ENCODE measurements at regions not wholly inside any gene's neighbourhood (a gene's known extent, or its start where the extent isn't known, plus 50 kb on each side); places are given as distances from the start of the nearest gene placed in this dataset.
A peak's percentile ranks its signal among the peaks of the same experiment; 100 is the strongest.

DNA sequence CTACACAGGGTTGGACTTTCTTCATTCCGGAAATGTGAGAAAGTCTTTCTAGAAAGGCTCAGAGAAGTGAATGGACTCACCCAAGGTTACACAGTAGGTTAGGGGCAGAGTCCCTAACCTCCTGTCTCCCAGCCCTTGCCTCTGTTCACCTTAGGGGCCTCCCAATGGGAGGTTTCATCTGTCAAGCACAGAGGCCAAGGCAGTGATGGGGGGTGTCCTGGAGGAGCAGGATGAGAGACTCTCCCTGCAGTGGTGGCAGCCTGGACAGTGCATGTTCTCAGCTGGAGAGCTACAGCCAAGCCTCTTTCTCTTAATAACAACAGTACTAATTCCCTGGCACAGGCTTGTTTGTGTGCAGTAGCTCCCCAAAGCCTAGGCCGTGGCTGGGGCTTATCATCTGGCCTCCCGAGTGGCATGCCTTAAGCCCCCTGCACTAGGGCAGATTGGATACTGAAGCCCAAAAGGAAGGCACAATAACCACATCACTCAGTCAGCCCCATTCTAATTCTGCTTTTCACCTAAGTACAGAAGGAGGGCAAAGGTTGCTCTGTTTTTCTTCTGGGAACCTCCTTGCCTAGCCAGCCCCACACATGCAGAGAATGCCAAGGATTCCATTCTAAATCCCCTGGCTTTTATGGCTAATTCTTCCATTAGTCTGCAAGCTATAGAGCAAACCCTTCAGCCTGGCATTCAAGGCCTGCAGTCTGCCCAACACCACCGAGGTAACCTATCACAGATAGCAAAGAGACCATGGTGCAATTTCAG, 50.2 kb upstream of the XPA start:
- DNase-seq, result no peak

DNA sequence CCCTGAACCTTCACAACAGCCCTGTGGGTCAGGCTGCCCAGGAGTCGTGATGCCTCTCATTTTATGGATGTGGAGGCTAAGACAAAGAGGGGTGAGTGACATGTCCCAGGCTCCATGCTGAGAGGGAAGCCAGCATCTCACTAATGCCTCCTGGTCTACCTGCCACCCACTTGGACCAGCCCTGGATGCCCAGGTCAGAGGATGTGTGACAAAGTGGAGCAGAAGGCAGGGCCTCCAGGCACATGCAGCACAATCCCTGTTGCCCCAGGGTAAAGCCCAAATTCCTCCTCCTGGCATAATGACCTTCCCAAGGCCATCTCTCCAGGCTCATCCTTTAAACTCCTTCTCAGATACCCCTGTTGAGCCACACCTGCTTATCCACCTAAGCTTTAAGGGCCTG, 51.4 kb upstream of the XPA start:
- DNase-seq, result no peak

DNA sequence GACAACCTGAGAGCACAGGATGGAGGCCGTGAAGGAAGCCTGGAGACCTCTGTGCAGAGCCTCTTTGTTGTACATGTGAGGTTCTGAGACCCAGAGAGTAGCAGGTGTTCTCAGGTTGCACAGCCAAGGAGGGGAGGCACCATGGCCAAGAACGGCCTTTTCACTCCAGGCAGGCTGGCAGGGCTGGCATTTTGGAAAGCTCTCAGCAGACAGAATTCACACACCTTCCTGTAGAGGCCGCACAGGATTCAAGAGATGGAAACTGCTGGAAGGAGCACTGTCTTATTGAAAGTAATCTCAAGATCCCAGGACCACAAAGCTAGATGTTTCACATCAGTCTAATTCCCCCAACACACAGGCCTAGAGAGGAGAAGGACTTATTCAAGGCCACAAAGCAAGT, 52.8 kb upstream of the XPA start:
- DNase-seq, result no peak

DNA sequence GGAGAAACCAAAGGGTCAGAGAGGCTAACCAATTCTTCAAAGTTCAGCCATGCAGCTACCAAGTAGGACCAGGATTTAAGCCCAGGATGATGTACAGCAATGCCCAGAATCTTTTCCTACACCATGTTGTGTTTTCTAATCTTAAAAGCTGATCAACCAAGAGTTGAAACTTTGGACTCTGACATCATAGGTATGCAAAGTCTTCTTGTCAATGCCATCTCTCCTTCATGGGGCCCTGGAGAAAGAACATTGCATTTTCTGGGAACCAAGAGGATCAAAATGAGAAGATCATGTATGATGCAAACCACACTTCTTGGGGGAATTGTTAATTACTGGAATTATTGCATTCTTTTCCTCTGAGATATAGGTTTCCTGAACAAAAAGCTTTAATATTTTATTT, 54.4 kb upstream of the XPA start:
- no peak for DNase-seq

DNA sequence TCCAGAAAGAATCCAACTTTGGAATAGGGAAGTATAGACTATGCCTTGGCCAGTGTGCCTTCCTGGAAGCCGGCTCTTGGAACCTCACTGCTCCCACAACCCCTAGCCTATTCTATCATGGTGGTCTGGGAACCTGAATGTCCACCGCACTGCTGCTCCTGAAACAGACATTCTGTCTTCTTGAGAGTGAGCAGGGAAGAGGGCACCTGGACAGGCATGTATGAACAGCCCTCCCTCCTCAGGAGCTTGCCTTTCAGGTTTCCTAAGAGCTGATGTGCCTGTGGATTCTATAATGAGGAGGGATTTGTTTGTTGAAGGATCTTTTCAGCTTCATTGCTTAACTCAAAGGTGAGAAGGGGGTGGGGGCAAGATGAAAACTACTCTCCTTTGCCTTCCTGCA, 55.1 kb upstream of the XPA start:
- DNase-seq, result no peak

DNA sequence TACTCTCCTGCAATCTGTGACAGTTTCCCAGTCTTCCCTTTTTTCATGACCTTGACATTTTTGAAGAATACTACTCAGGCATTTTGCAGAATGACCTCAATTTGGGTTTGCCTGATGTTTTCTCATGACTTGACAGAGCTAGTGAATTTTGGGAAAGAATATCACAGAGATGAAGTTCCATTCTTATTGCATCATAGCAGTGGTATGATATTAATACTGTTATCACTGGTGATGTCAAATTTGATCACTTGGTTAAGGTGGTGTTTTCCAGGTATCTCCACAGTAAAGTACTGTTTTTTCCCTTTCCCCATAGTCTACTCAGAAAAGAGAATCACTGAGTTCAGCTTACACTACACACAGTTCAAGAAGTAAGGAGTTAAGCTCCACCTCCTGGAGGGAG, 56.2 kb upstream of the XPA start:
- no peak for DNase-seq

DNA sequence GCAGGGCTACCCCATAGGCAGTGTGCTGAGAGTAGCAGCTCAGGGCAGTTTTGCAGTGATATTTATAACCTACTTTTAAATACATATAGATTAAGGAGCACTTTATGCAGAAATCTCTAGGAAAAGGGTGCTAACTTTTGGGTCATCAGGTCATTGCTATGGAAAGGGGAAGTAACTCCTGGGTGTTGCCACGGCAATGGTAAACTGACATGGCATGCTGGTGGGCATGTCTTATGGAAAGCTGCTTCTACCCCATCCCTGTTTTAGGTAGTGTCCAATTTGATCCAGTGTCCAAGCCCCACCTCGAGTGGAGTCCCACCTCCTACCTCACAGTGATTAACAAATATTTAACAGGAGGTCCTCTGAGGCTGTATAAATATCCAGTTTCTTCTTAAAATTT, 56.8 kb upstream of the XPA start:
- no peak for DNase-seq

DNA sequence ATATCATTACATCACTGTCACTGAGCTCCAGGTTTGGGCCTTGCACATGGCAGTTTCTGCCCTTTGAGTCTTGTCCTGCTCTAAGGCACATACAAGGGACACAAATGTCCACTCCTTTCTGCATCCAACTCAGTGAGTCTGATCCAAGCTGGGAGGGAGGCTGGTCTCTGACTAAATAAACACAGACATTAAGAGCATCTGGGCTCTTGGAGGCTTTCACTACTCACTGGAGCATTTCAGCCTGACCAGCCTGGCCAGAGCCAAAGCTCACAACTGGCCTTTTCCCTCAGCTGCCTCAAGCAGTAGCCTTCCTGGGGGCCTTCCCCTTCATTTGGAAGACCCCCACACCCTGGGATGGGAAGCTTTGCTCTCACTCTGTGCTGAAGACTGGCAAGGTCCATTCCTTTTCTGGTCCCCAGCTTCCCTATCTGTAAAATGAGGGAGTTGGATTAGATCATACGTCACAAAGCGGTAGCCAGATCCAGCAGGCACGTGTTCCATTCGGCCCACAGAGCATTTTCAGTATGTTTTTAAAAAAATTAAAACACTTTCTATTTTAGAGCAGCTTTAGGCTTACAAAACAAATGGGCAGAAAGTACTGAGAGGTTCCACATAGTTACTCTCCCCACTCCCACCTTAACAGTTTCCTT, 58.6 kb upstream of the XPA start:
- no peak for DNase-seq

DNA sequence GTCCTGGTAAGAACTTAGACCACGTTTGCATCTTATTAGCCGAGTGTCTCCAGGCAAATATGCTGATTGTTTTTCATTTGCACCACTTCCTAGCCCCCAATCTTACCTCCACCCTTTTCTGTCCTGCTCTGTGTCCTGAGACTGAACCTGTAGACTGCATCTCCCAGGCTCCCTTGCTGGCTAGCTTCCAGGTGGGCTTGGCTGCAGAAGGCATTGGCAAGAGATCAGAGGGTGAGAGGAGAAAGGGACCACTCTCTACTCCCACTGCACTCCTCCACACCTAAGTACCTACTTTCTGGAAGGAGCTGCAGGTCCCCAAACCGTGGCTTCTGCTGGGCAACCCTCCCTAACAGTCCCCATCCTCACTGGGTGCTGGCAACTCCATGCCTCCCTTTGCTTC, 59.9 kb upstream of the XPA start:
- DNase-seq, result no peak

DNA sequence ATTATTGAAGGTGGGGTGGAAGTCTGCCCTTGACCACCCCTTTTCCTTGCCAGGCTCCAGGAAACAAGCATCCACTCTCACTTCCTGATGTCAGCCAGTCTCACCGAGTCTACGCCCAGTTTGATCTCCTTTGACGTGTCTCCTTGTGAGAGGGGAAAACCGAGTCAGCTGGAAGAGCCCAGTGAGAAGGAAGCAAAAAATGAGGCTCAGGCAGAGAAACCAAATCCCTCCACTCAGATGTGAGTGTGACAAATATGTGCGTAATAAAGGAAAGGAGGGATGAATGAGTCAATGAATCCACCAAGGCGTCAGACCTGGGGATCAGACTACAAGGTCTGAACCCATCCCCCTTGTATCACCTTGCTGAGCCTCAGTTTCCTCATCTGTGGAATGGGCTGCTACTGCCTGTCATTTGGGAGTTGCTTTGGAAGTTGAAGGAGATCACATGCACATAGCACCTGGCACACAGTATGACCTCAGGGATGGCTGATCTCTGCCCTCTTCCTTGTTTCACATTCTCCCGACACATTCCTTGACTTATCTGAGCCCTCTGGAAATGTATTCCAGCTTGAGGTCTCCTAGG, 61.3 kb upstream of the XPA start:
- DNase-seq, result no peak

DNA sequence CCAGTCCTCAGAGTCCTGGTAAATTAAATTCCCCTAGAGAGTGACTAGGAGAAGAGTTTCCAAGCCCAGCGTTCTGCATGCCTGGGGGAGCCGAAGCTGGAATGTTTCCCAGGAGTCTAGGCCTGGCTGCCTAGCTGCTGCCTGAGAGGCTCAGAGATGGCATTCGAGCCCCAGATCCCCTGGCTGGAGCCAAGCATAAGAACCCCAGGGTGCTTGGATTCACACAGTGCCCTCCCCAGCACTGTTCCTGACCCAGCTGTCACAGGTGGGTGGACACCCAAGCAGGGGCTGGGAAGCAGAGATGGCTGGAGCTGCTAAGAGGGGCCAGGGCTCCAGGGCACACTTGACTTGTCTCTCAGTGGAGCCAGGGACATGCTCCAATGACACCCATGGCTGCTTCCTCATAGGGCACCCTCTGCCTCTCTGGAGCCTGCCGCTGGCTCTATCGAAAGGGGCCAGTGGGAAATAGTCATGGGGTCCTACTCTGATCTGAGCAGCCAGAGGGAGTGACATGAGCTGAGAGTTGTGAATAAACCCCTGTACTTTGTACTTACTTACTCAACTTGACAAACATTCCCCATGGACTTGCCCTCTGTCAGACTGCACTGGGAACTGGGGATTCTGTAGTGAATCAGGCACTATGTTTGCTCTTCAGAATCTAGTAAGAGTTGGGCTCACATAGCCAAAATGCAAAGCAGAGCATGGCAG, 62.6 kb upstream of the XPA start:
- peak; percentile 25 for DNase-seq

DNA sequence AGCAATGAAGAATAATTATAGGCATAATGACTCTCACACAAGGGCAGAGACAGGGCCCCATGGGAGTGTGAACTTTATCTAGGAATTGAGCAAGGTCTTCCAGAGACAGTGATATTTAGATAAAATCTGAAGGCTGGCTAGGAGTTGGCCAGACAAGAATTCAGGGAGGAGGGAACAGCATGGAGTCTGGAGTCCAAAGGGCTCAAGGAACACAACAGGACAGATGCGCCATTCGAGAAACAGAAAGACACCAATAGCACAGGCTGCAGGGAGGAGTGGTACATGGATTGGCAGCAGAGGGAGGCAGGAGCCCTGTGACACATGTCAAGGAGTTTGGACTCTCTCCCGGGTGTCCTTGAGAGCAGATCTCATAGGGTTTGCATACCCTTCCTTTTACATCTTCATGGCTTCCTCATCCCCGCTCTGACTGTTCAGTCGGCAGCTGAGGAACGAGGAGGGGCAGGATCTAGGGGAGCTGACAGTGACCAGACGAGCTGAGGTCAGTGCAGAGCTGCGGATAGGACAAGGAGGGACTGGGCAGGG, 64.0 kb upstream of the XPA start:
- DNase-seq, result no peak

DNA sequence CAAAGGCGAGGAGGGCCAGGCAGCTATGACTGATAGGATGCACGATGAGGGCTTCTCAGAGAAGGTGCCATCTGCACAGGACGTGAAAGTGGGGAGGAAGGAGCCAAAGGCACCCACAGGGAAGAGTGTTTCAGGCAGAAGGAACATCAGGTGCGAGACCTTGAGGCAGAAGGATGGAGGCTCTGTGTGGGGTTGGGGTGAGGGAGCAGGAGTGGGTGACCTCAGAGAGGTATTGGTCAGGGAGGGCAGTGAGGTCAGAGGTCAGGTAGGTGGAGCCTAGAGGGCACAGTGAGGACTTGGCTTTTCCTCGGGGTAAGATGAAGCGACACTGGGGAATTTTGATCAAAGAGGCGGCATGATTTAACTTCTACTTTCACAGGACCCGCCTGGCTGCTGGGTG, 64.7 kb upstream of the XPA start:
- no peak for DNase-seq

DNA sequence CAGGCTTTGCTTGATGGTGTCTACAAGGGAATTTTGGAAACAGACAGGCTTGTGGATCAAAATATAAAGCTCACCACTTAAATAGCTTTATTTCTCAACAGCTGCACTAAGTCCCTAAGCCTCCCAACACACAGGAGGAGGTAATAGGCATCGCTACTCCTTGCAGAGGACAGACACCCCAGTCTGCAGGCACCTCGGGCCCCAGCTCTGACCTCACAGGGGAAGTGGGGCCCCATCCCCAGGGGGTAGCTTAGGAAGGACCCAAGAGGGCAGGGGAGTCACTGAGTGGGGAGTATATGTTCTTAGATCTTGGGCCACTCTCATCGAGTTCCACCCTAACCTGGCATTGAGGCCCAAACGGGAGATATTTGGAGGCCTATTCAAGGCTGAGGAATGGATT, 66.7 kb upstream of the XPA start:
- no peak for DNase-seq

DNA sequence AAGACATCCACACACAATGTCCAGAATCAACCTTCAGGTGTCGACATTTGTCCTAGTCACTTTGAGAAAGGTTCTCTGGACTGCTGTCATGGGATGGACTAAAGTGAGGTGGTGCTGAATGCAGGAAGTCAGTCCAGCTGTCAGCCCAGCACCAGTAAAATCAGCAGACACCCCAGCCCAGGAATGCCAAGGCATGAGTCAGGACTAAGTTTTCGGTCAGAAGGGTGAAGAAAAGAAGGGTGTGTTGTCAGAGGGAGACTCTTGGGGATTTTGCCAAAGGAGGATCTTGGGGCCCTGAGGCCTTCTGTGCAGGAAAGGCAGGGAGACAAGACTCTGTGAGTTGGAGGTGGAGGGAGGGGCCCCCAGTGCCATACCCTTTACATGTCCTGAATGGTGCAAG, 69.0 kb upstream of the XPA start:
- DNase-seq, result no peak

DNA sequence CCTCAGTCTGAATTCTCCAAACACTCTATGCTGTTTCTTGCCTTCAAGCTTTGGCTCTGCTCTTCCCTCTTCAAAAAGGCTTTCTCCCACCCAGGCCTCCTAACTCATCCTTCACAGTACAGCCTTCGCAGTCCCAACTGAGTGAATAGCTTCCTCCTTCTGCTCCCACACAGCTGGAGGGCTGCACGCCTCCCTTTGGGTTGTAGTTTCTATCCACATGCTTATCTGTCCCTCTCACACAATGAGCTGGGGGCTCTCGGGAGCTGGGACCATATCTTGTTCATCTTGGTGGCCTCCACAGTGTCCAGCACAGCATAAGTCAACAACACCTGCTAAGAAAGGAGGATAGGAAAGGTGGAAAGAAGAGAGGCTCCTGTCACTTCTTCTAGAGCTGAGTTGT, 69.5 kb upstream of the XPA start:
- no peak for DNase-seq

DNA sequence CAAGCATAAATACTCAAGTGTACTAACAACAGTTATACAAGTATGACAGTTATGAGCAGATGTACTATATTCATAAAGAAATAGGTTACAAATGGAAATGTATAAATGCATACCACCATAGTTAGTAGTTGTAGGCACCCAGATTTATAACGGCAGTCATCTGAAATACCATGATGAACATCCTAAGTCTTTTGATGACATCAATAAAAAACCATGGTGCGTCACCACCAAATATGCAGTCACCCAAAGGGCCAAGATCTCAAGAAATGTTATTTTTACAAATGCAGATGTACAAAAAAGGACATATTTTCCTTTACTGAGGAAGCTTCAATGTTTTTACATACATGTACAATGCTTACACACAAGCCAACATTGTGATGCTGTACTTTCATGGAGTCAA, 70.8 kb upstream of the XPA start:
- DNase-seq, result no peak

DNA sequence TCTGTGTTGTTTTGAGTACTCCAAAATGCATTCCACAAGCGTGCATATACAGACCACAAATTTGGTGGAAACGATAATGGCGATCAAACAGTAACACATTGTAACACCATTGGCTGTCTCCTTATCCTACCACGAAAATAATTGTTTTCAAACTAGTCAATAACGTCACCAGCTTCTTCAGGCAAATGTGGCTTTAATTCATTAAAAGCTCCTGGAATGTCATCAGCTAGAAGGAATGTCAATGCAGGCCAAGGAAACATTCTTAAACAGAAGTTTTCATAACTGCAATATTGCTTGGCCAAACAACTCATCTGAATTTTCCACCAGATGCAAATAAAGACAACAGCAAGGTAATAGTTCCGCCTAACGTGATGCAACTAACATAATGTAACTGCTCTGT, 71.6 kb upstream of the XPA start:
- no peak for DNase-seq

DNA sequence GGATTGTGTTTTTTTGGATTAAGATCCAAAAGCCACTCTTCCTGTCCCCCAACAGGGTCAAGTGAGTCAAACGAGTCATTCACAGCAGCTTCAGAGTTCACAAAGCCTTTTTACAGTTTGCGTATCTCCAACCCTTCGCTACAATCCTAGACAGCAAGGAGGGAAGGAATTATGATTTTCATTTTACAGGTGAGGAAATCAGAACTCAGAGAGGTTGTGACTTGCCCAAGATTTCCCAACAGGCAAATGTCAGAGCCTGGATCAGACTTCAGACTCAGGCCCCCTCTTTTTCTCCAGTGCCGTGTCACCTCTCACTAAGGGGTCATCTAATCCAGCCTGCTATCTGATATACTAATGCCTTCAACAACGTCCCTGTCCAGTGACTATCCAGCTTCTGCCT, 72.1 kb upstream of the XPA start:
- no peak for DNase-seq

DNA sequence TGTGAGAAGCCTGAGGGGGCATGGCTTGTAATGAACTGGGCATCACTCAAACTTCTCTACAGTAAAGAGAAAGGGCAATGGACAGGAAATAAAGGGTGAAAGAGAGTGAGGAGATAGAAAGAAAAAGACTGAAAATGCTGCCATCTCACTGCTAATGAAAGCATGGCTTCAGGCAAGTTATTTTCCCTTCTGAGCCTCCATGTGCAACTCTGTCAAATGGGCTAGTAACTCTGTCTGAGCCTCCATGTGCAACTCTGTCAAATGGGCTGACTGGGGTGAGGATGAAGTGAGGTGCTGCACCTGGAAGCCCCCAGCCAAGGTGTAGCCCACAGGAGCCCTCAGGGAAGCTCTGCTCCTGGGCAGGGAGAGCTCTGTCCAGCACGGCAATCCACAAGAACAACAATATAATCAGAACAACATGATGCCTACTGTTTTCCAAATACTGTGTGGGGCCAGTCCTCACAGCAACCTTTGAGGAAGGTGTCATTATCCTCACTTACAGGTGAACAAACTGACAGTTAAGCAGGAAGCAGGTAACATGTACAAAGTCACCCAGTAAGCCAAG, 73.8 kb upstream of the XPA start:
- DNase-seq, result no peak

DNA sequence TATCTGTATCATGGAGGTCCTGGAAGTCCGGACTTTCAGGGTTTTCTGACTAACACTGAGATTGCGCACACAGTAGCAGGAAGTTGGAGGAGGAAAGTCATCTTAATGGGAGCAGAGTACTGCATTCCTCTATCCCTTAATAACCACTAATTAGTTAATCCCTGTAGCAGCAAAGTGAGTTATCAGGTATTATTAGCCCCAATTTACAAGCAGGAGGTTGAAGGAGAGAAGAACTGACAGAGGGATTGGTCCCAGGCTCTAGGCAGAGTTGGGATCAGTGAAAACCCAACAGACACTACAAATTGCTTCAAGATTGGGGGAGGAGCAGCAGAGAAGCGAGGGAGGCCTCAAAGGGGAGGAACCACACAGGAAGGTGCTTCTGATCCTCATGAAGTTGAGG, 74.5 kb upstream of the XPA start:
- DNase-seq, result no peak

DNA sequence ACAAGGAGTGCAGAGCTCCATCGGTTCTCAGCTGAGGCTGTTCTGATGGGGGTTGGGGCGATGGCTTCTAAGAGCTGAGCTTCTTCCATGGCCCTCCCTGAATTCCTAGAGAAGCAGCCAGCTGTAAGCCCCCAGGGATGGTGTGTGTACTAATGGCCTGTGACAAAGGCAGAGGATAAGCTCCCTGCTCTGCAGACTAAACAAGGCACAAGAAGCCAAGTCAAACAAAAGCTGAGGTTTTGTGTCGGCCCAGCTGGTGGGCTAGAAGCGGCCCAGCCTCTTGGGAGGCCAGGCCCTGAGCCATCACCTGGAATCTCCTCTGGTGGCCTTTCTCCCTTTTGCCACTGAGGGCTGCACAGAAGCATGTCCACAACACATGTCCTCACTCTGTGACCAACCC, 75.0 kb upstream of the XPA start:
- DNase-seq, result no peak

DNA sequence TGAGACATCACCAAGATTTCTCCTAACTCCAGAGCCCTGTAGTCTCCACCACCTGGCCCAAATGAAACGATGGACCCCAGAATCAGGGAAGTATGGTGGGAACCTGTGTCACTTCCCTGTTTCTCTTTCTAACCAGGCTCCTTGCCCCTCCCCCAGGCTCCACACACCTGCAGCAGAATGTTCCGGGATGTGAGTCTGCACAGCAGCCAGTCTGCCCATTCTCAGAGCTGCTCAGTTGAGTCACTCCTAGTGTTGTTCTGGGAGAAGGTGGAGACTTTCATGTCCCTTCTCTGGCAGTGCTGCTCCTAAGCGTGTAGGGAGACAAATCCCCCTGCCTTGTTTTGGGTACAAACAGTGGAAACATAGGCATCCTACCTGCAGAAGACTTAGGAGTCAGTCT, 76.0 kb upstream of the XPA start:
- no peak for DNase-seq
